ENCODE measurements at regions not wholly inside any gene's neighbourhood (a gene's known extent, or its start where the extent isn't known, plus 50 kb on each side); places are given as distances from the start of the nearest gene placed in this dataset.

- Mint-ChIP-seq H3K9me3 (no peaks in the 10 kb centered on the region), H3K4me3 (no peak overlapping the region), H3K27me3 (ENCODE audit: low read depth) (no peaks in the 10 kb centered on the region), H3K4me1 (peaks cover 17% of the 10 kb centered on the region), H3K36me3 (no peaks in the 10 kb centered on the region), H3K27ac (no peak overlapping the region)
- no peak for DNase-seq (ENCODE audit: low spot score in 2 of 2, unreplicated experiment in 2 of 2)
- no peak for TF ChIP-seq CTCF (IDR thresholded peaks at IDR 0.05; ENCODE audit: unreplicated experiment)
Measured at GRCh38 chr2:145657265-145657664, 1137.3 kb upstream of the ZEB2 start.

- no peaks in the 10 kb centered on the region for H3K36me3 Mint-ChIP-seq
- TF ChIP-seq CTCF (IDR thresholded peaks at IDR 0.05; ENCODE audit: unreplicated experiment), result no peak
- H3K4me3 Mint-ChIP-seq, result no peak overlapping the region
- H3K27me3 Mint-ChIP-seq (ENCODE audit: low read depth), result no peaks in the 10 kb centered on the region
- no peak overlapping the region for H3K27ac Mint-ChIP-seq
- DNase-seq (ENCODE audit: low spot score in 2 of 2, unreplicated experiment in 2 of 2), result no peak
- peaks cover 17% of the 10 kb centered on the region for H3K4me1 Mint-ChIP-seq
- peaks cover 4% of the 10 kb centered on the region for H3K9me3 Mint-ChIP-seq
Measured at GRCh38 chr2:145655165-145655765, 1135.3 kb upstream of the ZEB2 start.

- no peak for TF ChIP-seq CTCF (IDR thresholded peaks at IDR 0.05; ENCODE audit: unreplicated experiment)
- H3K4me3 Mint-ChIP-seq, result no peak overlapping the region
- H3K27me3 Mint-ChIP-seq (ENCODE audit: low read depth), result no peaks in the 10 kb centered on the region
- H3K36me3 Mint-ChIP-seq, result no peaks in the 10 kb centered on the region
- no peak for DNase-seq (ENCODE audit: low spot score in 2 of 2, unreplicated experiment in 2 of 2)
- H3K4me1 Mint-ChIP-seq, result peaks cover 17% of the 10 kb centered on the region
- H3K27ac Mint-ChIP-seq, result no peak overlapping the region
- H3K9me3 Mint-ChIP-seq, result peaks cover 9% of the 10 kb centered on the region
Measured at GRCh38 chr2:145654746-145655145, 1134.8 kb upstream of the ZEB2 start.

GRCh38 chr2:145654156-145654555, 1134.2 kb upstream of the ZEB2 start:
- no peaks in the 10 kb centered on the region for H3K27me3 Mint-ChIP-seq (ENCODE audit: low read depth)
- H3K9me3 Mint-ChIP-seq, result peaks cover 9% of the 10 kb centered on the region
- H3K4me3 Mint-ChIP-seq, result no peak overlapping the region
- peaks cover 17% of the 10 kb centered on the region for H3K4me1 Mint-ChIP-seq
- no peak overlapping the region for H3K27ac Mint-ChIP-seq
- TF ChIP-seq CTCF (IDR thresholded peaks at IDR 0.05; ENCODE audit: unreplicated experiment), result no peak
- no peaks in the 10 kb centered on the region for H3K36me3 Mint-ChIP-seq
- DNase-seq (ENCODE audit: low spot score in 2 of 2, unreplicated experiment in 2 of 2), result no peak

- Mint-ChIP-seq H3K4me3 (no peak overlapping the region), H3K27ac (no peak overlapping the region), H3K27me3 (ENCODE audit: low read depth) (no peaks in the 10 kb centered on the region)
Measured at GRCh38 chr2:145653553-145653952, 1133.6 kb upstream of the ZEB2 start.

More at GRCh38 chr2:145653553-145653952, 1133.6 kb upstream of the ZEB2 start:
- Mint-ChIP-seq H3K36me3 (no peaks in the 10 kb centered on the region), H3K9me3 (peaks cover 9% of the 10 kb centered on the region), H3K4me1 (peaks cover 17% of the 10 kb centered on the region)
- TF ChIP-seq CTCF (IDR thresholded peaks at IDR 0.05; ENCODE audit: unreplicated experiment), result no peak
- no peak for DNase-seq (ENCODE audit: low spot score in 2 of 2, unreplicated experiment in 2 of 2)

Measured in mesothelial cell of epicardium (in vitro differentiated cells).